Pons (tissue), 1 donor: ENCODE measurements at regions not wholly inside any gene's neighbourhood (a gene's known extent, or its start where the extent isn't known, plus 50 kb on each side); places are given as distances from the start of the nearest gene placed in this dataset.
A peak's percentile ranks its signal among the peaks of the same experiment; 100 is the strongest.
"Not testable (repeated sequence)": the region's sequence is repeated elsewhere in the genome, so short reads cannot be mapped to it uniquely, and the experiment has no call there.

Experiments used
- DNase-seq: peaks from one replicate; pipeline ENCODE4 v3.0.0-alpha.2; 2016; ENCODE audit warnings: low spot score

- DNase-seq = no peak
Observed at GRCh38 chr20:7171911-7172310, 404.4 kb downstream of the BMP2 start.

- DNase-seq = no peak
Observed at GRCh38 chr20:7174554-7174953, 407.1 kb downstream of the BMP2 start.

GRCh38 chr20:7175827-7176226 is 408.3 kb downstream of the BMP2 start:
- not testable (repeated sequence) for DNase-seq

GRCh38 chr20:7178004-7178403 is 410.5 kb downstream of the BMP2 start:
- no peak for DNase-seq

GRCh38 chr20:7180256-7181045 is 413.0 kb downstream of the BMP2 start:
- no peak for DNase-seq

GRCh38 chr20:7189231-7189630 is 421.7 kb downstream of the BMP2 start:
- no peak for DNase-seq

- DNase-seq = no peak
Observed at GRCh38 chr20:7193681-7194080, 426.2 kb downstream of the BMP2 start.

- DNase-seq = peak; percentile 17
Observed at GRCh38 chr20:7195704-7196103, 428.2 kb downstream of the BMP2 start.

GRCh38 chr20:7196481-7196880 is 429.0 kb downstream of the BMP2 start:
- DNase-seq = no peak

GRCh38 chr20:7199861-7200260 is 432.4 kb downstream of the BMP2 start:
- DNase-seq = no peak

GRCh38 chr20:7207186-7207798 is 439.8 kb downstream of the BMP2 start:
- DNase-seq = no peak

- DNase-seq = no peak
Observed at GRCh38 chr20:7210910-7211309, 443.4 kb downstream of the BMP2 start.

- DNase-seq = no peak
Observed at GRCh38 chr20:7214081-7214740, 446.7 kb downstream of the BMP2 start.

- DNase-seq = no peak
Observed at GRCh38 chr20:7217606-7218005, 450.1 kb downstream of the BMP2 start.

- DNase-seq = no peak
Observed at GRCh38 chr20:7220755-7221154, 453.3 kb downstream of the BMP2 start.

- DNase-seq = no peak
Observed at GRCh38 chr20:7226156-7226555, 458.7 kb downstream of the BMP2 start.

- DNase-seq = no peak
Observed at GRCh38 chr20:7231303-7231702, 463.8 kb downstream of the BMP2 start.

- DNase-seq = no peak
Observed at GRCh38 chr20:7232796-7233195, 465.3 kb downstream of the BMP2 start.

GRCh38 chr20:7237251-7237650 is 469.8 kb downstream of the BMP2 start:
- no peak for DNase-seq

- no peak for DNase-seq
Observed at GRCh38 chr20:7240490-7240889, 473.0 kb downstream of the BMP2 start.

- no peak for DNase-seq
Observed at GRCh38 chr20:7248281-7249201, 481.1 kb downstream of the BMP2 start.

- DNase-seq = no peak
Observed at GRCh38 chr20:7250337-7250736, 482.9 kb downstream of the BMP2 start.
